D721Med (cell line): ENCODE measurements at regions not wholly inside any gene's neighbourhood (a gene's known extent, or its start where the extent isn't known, plus 50 kb on each side); places are given as distances from the start of the nearest gene placed in this dataset.

ENCODE experiments used
- DNase-seq: peaks from one replicate; pipeline ENCODE4 v3.0.0; 2011; ENCODE audit warnings: low spot score; ENCODE audit not compliant: insufficient read length
- FAIRE-seq: peaks from 2 replicates; lab custom pipeline; 2011; peaks lifted over from hg19 to GRCh38; lab: Jason Lieb, UNC
- CTCF ChIP-seq: IDR thresholded peaks from 2 replicates; pipeline ENCODE4 v1.5.1; 2012; ENCODE audit warnings: mild to moderate bottlenecking, control low read depth; ENCODE audit not compliant: insufficient read depth; ENCODE audit errors: missing control alignments

GRCh38 chr2:106956416-106956815, 70.4 kb upstream of the ST6GAL2 start:
- FAIRE-seq = no peak
- no peak for TF ChIP-seq CTCF
- DNase-seq = no peak

GRCh38 chr2:106956879-106957278, 70.9 kb upstream of the ST6GAL2 start:
- TF ChIP-seq CTCF = no peak
- no peak for DNase-seq
- no peak for FAIRE-seq

GRCh38 chr2:106959975-106960682, 74.2 kb upstream of the ST6GAL2 start:
- TF ChIP-seq CTCF = no peak
- DNase-seq (no peak), FAIRE-seq (no peak)

- no peak for FAIRE-seq
- DNase-seq = no peak
- TF ChIP-seq CTCF = no peak
These were observed 74.8 kb upstream of the ST6GAL2 start for GRCh38 chr2:106960683-106961161.

- TF ChIP-seq CTCF = no peak
- no peak for FAIRE-seq
- no peak for DNase-seq
These were observed 75.4 kb upstream of the ST6GAL2 start for GRCh38 chr2:106961328-106961727.

GRCh38 chr2:106963156-106963555, 77.2 kb upstream of the ST6GAL2 start:
- FAIRE-seq = no peak
- no peak for DNase-seq
- TF ChIP-seq CTCF = no peak

GRCh38 chr2:106963893-106964292, 77.9 kb upstream of the ST6GAL2 start:
- FAIRE-seq (no peak), DNase-seq (no peak)
- TF ChIP-seq CTCF = no peak
